HPDE6-E6E7 (cell line): ENCODE measurements at regions not wholly inside any gene's neighbourhood (a gene's known extent, or its start where the extent isn't known, plus 50 kb on each side); places are given as distances from the start of the nearest gene placed in this dataset.

Experiments
- DNase-seq: peaks from one replicate; pipeline ENCODE4 v3.0.0; 2011; ENCODE audit warnings: missing footprints; ENCODE audit errors: extremely low spot score

GRCh38 chr13:109521719-109522118, 264.7 kb downstream of the IRS2 start:
- DNase-seq: no peak

- no peak for DNase-seq
Observed at GRCh38 chr13:109517517-109517916, 268.9 kb downstream of the IRS2 start.

- no peak for DNase-seq
Observed at GRCh38 chr13:109516186-109516585, 270.2 kb downstream of the IRS2 start.

- DNase-seq: no peak
Observed at GRCh38 chr13:109510013-109510412, 276.4 kb downstream of the IRS2 start.

- DNase-seq: peak; percentile 12
Observed at GRCh38 chr13:109509154-109509900, 277.1 kb downstream of the IRS2 start.

GRCh38 chr13:109500146-109500773, 286.1 kb downstream of the IRS2 start:
- DNase-seq: no peak

- no peak for DNase-seq
Observed at GRCh38 chr13:109497917-109498316, 288.5 kb downstream of the IRS2 start.

GRCh38 chr13:109496216-109496615, 290.2 kb downstream of the IRS2 start:
- no peak for DNase-seq

GRCh38 chr13:109494925-109495369, 291.4 kb downstream of the IRS2 start:
- peak; percentile 57 for DNase-seq

GRCh38 chr13:109485136-109485794, 301.1 kb downstream of the IRS2 start:
- no peak for DNase-seq

GRCh38 chr13:109483284-109483683, 303.1 kb downstream of the IRS2 start:
- no peak for DNase-seq

- DNase-seq: no peak
Observed at GRCh38 chr13:109481040-109481439, 305.3 kb downstream of the IRS2 start.

- no peak for DNase-seq
Observed at GRCh38 chr13:109480011-109480955, 306.1 kb downstream of the IRS2 start.

GRCh38 chr13:109479534-109479933, 306.8 kb downstream of the IRS2 start:
- DNase-seq: no peak

- DNase-seq: no peak
Observed at GRCh38 chr13:109476001-109476400, 310.4 kb downstream of the IRS2 start.

- no peak for DNase-seq
Observed at GRCh38 chr13:109468123-109468522, 318.3 kb downstream of the IRS2 start.

- DNase-seq: no peak
Observed at GRCh38 chr13:109465148-109465547, 321.2 kb downstream of the IRS2 start.

- no peak for DNase-seq
Observed at GRCh38 chr13:109454167-109454917, 332.0 kb downstream of the IRS2 start.

GRCh38 chr13:109451726-109452125, 334.7 kb downstream of the IRS2 start:
- DNase-seq: no peak

- DNase-seq: no peak
Observed at GRCh38 chr13:109448629-109449028, 337.8 kb downstream of the IRS2 start.

- no peak for DNase-seq
Observed at GRCh38 chr13:109447667-109448066, 338.7 kb downstream of the IRS2 start.
